Activated CD4-positive, alpha-beta T cell treated with anti-CD3 and anti-CD28 coated beads, Interleukin-2, amount 50 U/mL, for 4 hours (primary cell): ENCODE measurements at regions not wholly inside any gene's neighbourhood (a gene's known extent, or its start where the extent isn't known, plus 50 kb on each side); places are given as distances from the start of the nearest gene placed in this dataset.

ENCODE experiments used
- DNase-seq, 2 experiments: peaks; one replicate each; pipeline ENCODE4 v3.0.0-alpha.2; 2020

DNA sequence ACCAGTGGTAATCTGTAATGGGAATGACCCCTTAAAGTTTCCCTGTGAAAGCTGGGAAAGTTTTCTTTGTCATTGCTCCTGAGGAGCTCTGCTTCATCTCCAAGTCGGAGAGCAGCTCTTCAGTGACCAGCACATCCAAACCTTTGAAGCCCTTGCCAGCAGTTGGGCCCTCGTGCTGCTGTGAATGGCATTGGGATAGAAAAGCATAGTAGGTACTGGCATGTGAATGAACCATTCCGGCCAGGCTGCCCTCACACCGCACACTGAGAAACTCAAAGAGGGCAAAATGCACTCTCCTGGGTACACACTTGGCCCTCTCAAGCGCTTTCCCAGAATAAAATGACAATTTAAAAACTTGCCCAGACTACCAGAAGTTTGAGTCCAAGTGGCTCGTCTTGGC is 1135.0 kb upstream of the WWC1 start:
- DNase-seq = no peak

GRCh38 chr5:167158588-167158987 is 1132.9 kb upstream of the WWC1 start:
- DNase-seq = no peak

DNA sequence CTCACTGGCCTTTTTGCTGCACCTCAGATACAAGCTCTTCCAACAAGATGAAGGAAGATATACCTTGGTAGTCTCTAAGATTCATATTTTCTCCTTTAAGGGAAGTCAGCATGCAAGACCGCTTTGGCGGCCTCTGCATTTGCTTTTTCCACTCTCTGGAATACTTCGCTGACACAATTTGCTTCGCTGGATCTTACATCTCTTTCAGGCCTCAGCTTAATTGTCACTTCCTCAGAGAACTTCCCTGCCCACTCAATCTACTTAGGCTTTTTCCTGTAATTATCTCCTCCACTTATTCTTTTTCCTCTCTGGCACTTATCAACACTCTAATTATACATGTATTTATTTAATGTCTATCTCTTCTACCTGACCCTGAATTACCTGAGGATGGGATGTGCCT is 1131.1 kb upstream of the WWC1 start:
- no peak for DNase-seq

DNA sequence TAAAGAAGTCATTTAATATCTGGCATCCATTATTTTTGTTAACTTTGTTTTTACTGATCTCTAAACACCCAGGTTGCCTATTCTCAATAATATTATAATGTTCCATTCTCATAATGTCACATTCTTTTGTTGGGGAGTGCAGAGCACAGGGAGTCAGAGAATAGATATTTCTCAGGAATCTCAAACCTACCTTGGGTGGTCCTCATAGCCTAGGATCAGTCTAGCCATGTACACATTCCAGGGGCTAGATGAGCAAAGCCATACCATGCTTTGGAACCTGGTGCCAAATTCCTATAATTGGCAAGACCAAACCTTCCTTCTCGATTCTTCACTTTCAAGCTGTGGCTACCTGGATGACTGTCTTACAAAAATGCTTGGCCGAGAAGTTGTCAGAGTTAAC is 1124.7 kb upstream of the WWC1 start:
- DNase-seq = no peak

- DNase-seq = no peak
These were observed 1124.2 kb upstream of the WWC1 start for GRCh38 chr5:167167191-167167795.

DNA sequence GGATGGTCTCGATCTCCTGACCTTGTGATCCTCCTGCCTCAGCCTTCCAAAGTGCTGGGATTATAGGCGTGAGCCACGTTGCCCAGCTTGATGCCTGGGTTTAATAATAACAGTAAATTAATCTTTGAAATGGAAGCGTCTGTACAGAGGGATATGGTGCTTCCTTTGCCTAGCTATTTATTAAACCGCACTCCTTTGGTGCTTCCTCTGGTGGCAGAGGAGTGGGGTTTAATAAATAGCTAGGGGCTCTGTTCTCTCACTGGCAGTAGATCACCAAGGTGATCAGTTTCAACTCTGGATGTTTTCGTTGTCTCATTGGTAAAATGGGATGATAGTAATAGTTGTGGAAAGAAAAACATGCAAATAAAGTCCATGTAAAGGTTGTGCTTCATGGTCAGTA is 1122.5 kb upstream of the WWC1 start:
- no peak for DNase-seq

GRCh38 chr5:167171056-167171455 is 1120.4 kb upstream of the WWC1 start:
- DNase-seq = no peak

- no peak for DNase-seq
These were observed 1113.7 kb upstream of the WWC1 start for GRCh38 chr5:167177736-167178135.

- no peak for DNase-seq
These were observed 1110.5 kb upstream of the WWC1 start for GRCh38 chr5:167180906-167181305.

DNA sequence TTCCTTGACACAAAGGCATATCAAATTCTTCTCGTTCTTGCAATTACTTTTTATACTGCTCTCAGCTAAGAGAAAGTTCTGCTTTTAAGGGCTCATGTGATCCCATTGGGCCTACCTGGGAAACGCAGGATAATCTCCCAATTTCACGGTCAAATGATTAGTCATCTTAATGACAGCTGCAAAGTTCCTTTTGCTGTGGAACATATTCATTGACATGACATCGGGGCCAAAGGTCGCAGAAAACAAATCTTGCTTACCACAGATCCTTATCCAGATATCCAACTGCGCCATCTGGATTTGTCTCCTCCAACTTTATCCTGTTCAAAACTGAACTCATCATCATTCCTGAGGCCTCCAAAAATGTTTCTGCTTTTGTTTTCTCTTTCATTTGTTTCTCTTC is 1085.6 kb upstream of the WWC1 start:
- no peak for DNase-seq

DNA sequence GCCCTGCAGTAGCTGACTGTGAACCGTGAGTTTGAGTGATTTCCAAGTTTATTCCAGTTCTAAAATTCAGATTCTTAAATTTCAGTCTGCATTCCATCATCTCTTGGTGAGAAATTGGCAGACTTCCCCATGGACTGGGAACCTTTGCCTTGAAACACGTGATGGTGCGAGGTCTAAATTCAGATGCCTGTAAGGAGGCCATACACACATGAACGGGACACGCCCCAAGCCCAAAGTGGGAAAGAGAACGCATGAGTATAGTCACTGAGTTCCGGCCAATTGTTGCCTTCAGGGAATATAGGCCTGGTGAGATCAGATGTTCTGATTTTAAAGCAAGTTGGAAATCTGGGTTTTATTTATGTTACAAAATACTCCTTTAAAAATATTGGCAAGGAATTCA is 1084.4 kb upstream of the WWC1 start:
- DNase-seq = no peak

- no peak for DNase-seq
These were observed 1082.5 kb upstream of the WWC1 start for GRCh38 chr5:167208911-167209310.

- no peak for DNase-seq
These were observed 1074.2 kb upstream of the WWC1 start for GRCh38 chr5:167217097-167217743.

GRCh38 chr5:167219298-167219697 is 1072.1 kb upstream of the WWC1 start:
- DNase-seq = no peak

DNA sequence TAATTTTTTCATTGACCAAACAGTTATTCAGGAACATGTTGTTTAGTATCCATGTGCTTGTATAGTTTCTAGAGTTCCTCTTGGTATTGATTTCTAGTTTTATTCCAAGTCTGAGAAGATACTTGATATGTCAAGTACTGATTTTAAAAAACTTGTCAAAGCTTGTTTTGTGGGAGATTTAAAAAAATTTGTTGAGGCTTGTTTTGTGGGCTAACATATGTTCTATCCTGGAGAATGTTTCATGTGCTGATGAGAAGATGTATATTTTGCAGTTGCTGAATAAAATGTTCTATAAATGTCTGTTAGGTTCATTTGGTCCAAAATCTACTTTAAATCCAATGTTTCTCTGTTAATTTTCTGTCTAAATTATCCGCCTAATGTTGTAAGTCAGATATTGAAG is 1065.1 kb upstream of the WWC1 start:
- DNase-seq = no peak

- no peak for DNase-seq
These were observed 1063.3 kb upstream of the WWC1 start for GRCh38 chr5:167228134-167228533.

GRCh38 chr5:167229751-167230150 is 1061.7 kb upstream of the WWC1 start:
- no peak for DNase-seq

- DNase-seq = no peak
These were observed 1061.0 kb upstream of the WWC1 start for GRCh38 chr5:167230414-167230813.

- DNase-seq = no peak
These were observed 1058.7 kb upstream of the WWC1 start for GRCh38 chr5:167232675-167233311.

DNA sequence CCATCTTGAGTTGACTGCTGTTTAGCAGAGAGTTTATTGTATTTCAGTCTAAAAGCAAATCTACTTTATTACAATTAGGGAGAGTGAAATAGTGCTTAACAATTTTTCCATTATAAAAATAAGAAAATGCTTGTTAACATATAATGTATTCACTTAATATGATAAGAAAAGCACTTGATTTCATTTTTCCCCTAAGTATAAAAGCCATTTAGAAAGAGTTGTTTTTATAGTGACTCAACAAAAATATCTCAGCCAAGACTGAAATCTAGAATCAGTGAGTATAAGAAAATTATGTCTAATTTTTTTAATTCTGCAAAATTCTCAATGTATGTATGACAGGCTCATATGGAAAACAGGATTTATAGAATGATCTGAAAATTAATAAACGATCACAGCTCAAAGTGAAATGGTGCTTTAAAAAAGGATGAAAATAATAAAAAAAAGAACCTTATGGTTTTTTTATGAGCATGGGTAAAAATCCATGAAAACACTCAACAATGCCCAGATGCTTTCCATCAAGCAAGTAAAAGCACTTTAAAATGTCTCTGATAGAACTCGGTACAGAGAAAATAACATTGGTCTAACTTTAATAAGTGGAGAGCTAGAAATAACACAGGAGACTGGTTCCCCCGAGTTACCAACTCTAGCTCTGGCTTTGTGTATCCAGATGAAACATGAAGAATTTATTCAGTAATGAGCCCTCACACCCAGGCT is 1057.8 kb upstream of the WWC1 start:
- no peak for DNase-seq

DNA sequence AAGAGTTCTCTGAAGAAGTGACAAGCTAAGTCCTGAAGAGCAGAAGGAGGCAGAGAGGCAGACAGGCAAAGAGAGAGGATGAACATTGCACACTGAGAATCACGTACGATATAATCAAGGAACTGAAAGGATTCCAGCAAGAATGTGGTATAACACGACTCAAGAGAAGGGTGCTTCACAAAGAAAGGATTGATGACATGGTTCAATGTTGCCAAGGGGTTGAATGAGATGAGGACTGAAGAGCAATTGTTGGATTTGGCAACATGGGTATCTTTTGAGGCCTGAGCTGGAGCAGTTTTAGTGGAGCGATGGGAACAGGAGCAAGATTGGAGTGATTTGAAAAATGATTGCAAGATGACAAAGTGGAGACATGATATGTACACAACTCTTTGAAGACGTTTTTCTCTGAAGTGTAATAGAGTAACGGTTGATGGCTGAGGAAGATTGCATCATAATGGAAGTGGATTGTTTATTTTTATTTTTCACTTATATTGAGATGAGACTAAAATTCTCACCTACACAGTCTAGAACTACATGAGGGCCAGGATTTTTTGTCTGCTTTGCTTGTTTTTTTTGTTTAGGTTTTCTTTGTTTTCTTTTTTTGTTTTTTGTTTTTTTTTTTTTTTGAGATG is 1049.9 kb upstream of the WWC1 start:
- DNase-seq = no peak

GRCh38 chr5:167242701-167243100 is 1048.7 kb upstream of the WWC1 start:
- no peak for DNase-seq

DNA sequence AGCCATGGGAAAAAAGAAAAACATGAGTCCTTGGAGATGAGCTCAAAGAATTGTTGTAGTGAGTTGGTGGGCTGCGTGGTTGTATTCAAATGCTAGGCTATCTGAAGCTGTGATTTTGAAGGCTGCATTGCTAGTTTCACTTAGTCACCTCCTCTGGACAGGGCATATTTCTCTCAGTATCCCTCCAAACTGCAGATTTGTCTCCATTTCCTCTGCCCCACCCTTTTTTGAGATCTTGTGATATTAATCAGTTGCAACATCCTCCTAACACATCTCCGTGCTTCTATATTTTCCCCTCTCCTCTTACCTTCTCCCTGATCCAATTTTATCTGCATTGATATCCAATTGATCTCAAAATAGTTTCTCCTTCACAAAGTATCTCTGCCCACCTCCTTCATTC is 1048.0 kb upstream of the WWC1 start:
- no peak for DNase-seq

GRCh38 chr5:167244583-167244982 is 1046.9 kb upstream of the WWC1 start:
- DNase-seq = no peak
